NB4 (cell line): ENCODE measurements at regions not wholly inside any gene's neighbourhood (a gene's known extent, or its start where the extent isn't known, plus 50 kb on each side); places are given as distances from the start of the nearest gene placed in this dataset.

Experiments used
- DNase-seq: peaks from one replicate; pipeline ENCODE4 v3.0.0; 2010; ENCODE audit warnings: low read depth
- H3K4me3 ChIP-seq: one replicate; pipeline ENCODE4 v1.5.1; 2011; ENCODE audit warnings: mild to moderate bottlenecking, low read depth, low read length, moderate library complexity
- MYC ChIP-seq: IDR thresholded peaks from 2 replicates; pipeline ENCODE4 v1.6.1; 2011; ENCODE audit warnings: low read depth, low read length
- POLR2A ChIP-seq: IDR thresholded peaks from 2 replicates; pipeline ENCODE4 v1.6.1; 2011; ENCODE audit warnings: mild to moderate bottlenecking; ENCODE audit not compliant: insufficient read length; ENCODE audit errors: extremely low read depth
- TF ChIP-seq, protein P1 (sequence below): IDR thresholded peaks from 2 replicates; pipeline ENCODE4 v1.6.1; 2011; ENCODE audit warnings: low read depth, low read length
- TF ChIP-seq, protein P2 (sequence below): IDR thresholded peaks from one replicate; pipeline ENCODE4 v1.5.1; 2012; ENCODE audit warnings: low read depth, low read length

DNA sequence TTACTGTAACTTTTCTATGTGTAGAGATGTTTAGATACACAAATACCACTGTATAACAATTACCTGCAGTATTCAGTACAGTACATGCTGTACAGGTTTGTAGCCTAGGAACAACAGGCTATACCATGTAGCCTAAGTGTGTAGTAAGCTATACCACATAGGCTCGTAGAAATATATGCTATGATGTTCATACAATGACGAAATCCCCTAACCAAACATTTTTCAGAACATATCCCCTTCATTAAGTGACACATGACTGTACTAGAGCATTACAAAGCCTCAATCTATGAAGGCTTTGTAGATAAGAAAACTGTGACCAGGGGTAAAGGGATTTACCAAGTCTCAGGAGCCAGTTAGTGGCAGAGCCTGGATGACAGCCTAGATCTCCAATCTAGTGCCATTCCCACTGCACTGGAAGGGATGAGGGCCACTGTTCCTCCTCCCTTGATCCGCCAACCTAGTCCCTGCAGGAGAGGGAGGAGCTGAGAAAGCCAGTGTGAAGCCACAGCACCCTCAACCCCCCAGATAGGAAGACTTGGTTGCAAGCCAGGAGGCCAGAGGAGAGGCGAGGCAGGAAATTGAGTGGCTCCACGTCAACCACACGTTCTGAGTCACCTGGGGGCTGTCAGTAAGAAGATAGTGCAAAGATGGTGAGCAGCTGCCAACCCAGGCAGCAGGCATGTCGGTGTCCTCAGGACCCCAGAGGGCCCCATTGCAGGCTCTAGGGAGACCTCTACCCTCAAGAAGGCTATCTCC is 227.7 kb downstream of the BCOR start:
- DNase-seq, result peak; percentile 78
- TF ChIP-seq, protein P1, sequence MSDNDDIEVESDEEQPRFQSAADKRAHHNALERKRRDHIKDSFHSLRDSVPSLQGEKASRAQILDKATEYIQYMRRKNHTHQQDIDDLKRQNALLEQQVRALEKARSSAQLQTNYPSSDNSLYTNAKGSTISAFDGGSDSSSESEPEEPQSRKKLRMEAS, result no peak
- TF ChIP-seq, protein P2, sequence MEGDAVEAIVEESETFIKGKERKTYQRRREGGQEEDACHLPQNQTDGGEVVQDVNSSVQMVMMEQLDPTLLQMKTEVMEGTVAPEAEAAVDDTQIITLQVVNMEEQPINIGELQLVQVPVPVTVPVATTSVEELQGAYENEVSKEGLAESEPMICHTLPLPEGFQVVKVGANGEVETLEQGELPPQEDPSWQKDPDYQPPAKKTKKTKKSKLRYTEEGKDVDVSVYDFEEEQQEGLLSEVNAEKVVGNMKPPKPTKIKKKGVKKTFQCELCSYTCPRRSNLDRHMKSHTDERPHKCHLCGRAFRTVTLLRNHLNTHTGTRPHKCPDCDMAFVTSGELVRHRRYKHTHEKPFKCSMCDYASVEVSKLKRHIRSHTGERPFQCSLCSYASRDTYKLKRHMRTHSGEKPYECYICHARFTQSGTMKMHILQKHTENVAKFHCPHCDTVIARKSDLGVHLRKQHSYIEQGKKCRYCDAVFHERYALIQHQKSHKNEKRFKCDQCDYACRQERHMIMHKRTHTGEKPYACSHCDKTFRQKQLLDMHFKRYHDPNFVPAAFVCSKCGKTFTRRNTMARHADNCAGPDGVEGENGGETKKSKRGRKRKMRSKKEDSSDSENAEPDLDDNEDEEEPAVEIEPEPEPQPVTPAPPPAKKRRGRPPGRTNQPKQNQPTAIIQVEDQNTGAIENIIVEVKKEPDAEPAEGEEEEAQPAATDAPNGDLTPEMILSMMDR, result no peak
- TF ChIP-seq MYC, result no peak
- TF ChIP-seq POLR2A, result no peak
- no peak overlapping the region for H3K4me3 ChIP-seq

DNA sequence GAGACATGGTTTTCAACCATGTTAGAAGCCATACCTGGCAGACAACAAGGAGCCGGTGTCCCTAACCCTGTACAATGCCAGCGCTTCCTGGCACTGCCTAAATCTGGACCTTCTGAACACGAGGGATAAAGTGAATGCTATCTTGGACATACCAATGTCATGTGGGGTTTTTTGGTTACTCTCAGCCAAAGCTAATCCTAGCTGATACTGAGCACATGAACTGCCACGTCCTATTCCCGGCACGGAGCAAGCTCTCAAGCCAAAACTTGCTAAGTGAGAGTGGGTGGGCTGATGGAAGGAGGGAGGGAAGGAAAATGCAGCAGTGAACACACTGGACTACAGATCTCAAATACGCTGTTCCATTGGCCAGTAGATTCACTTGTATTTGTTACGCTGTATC is 226.1 kb downstream of the BCOR start:
- no peak for TF ChIP-seq POLR2A
- TF ChIP-seq, protein P1, result no peak
- TF ChIP-seq MYC, result no peak
- TF ChIP-seq, protein P2, result no peak
- no peak overlapping the region for H3K4me3 ChIP-seq
- DNase-seq, result no peak

DNA sequence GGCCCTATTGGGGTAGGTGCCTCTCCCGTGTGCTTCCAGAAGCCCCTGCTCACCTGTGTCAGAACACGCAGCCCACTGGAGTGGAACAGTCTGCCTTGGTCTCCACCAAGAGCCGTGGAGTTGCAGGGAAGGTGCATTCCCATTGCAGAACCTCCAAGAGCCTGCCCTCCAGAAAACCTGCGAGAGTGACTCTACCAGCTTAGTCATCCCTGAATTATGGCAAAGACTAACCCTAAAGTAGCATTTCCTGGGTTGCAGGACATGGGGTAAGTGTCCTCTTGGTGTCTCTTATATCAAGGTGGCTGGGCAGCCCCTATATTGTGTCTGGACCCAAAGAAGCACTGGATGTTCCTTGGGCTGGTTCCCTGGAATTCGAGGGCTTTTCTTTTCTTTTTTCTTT is 224.6 kb downstream of the BCOR start:
- no peak overlapping the region for H3K4me3 ChIP-seq
- TF ChIP-seq, protein P1, result no peak
- TF ChIP-seq, protein P2, result no peak
- TF ChIP-seq MYC (no peak), POLR2A (no peak)
- DNase-seq, result no peak

DNA sequence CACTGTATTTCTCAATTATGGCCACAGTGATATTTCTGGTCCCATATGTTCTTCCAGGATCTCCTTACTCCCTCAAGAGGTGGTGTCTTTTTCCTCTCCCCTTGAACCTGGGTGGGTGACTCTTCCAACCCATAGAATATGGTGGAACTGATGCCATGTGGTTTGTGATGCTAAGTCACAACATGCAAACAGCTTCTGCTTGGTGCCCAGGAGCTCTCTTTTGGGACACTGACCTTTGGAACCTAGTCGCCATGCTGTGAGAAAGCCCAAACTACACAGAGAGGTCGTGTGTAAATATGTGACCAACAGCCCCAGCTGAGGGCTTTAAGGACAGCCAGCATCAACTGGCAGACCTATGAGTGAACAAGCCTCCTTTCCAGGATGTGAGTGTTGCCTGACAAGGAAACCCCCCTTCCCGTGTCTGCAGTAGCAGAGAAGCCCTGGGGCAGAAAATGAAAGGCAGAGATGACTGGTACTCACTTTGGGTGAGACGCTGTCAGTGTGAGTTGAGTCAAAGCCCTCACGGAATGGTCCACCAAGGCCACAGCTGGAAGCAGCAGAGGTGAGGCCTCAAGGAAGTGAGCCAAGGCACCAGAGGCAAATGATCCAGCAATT is 223.4 kb downstream of the BCOR start:
- TF ChIP-seq, protein P2, result no peak
- no peak for TF ChIP-seq MYC
- TF ChIP-seq, protein P1, result no peak
- TF ChIP-seq POLR2A, result no peak
- H3K4me3 ChIP-seq, result no peak overlapping the region
- DNase-seq, result no peak

DNA sequence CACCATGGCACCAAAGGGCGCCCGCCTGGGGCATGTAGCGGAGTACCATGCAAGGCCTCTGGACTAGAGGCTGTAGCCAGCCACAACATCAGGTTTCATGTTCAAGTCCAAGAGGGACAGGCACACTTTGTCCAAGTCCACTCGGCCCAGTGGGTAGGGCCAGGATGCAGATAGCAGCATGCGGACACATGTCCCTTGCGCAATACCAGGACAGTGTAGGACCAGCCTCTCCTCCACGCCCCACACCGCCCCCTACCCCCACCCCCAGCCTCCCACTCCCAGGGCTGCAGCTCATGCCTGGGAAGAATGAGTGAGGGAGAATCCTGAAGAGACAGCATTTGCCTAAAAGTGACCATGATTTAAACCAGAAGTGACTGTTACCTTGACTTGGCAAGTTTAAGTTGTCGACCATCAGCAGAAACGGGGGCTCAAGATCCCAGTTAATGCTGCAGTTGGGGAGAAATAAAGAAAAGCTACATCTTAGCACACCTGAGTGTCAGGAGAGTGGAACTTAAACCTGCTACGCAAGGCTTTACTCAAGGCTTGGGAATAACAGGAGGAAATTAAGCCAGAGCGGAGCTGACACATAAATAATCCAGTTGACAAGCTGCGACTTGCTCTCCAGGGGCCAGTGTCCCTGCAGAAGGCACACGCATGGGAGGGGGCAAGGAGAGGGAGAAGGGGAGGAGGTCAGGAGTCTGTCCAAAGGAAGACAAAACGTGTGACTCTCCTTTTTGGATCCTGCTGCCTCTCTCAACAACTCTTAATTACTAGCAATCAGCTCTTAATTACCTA is 221.7 kb downstream of the BCOR start:
- no peak for DNase-seq
- TF ChIP-seq POLR2A (no peak), MYC (no peak)
- TF ChIP-seq, protein P2, result no peak
- TF ChIP-seq, protein P1, result no peak

More for the DNA sequence above, 221.7 kb downstream of the BCOR start:
- no peak overlapping the region for H3K4me3 ChIP-seq
